ENCODE measurements at regions not wholly inside any gene's neighbourhood (a gene's known extent, or its start where the extent isn't known, plus 50 kb on each side); places are given as distances from the start of the nearest gene placed in this dataset.

DNA sequence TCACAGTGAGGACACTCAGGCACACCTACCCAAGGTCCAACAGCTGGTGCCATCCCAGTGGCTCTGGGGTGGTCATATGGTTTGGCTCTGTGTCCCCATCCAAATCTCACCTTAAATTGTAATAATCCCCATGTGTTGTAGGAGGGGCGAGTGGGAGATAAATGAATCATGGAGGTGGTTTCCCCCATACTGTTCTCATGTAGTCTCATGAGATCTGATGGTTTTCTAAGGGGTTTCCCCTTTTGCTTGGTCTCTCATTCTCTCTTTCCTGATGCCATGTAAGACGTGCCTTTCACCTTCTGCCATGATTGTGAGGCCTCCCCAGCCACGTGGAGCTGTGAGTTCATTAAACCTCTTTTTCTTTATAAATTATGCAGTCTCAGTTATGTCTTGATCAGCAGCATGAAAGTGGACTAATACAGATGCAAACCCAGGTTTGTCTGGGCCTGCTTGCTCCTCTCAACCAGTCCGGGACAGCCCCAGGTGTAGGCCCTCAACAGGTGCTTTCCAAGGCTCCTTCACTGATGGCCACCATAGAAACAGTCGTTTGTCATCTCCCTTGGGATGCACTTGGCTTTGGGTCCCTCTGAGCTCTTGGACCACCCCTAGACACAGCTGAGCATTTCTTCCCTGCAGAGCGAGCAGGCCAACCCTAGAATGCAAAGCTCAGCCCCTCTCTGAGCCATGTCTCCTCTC lies 101.3 kb upstream of the CTBP2 start:
- no peaks in the 10 kb centered on the region for H3K36me3 Mint-ChIP-seq
- H3K36me3 ChIP-seq (ENCODE audit: control insufficient read depth, insufficient read depth, low read length), result no peaks in the 10 kb centered on the region
- no peaks in the 10 kb centered on the region for H3K27me3 ChIP-seq (ENCODE audit: control insufficient read depth, insufficient read depth, low read length)
- H3K4me3 ChIP-seq (ENCODE audit: low read length), result no peak overlapping the region
- TF ChIP-seq, protein P1, sequence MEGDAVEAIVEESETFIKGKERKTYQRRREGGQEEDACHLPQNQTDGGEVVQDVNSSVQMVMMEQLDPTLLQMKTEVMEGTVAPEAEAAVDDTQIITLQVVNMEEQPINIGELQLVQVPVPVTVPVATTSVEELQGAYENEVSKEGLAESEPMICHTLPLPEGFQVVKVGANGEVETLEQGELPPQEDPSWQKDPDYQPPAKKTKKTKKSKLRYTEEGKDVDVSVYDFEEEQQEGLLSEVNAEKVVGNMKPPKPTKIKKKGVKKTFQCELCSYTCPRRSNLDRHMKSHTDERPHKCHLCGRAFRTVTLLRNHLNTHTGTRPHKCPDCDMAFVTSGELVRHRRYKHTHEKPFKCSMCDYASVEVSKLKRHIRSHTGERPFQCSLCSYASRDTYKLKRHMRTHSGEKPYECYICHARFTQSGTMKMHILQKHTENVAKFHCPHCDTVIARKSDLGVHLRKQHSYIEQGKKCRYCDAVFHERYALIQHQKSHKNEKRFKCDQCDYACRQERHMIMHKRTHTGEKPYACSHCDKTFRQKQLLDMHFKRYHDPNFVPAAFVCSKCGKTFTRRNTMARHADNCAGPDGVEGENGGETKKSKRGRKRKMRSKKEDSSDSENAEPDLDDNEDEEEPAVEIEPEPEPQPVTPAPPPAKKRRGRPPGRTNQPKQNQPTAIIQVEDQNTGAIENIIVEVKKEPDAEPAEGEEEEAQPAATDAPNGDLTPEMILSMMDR (IDR thresholded peaks at IDR 0.05), result no peak
- DNase-seq (no peak), ATAC-seq (no peak)
- intact Hi-C loops (cut with micrococcal nuclease), result no loop called here
- H3K9me3 ChIP-seq (ENCODE audit: control insufficient read depth, insufficient read depth, low read length), result no peaks in the 10 kb centered on the region
- peaks cover 17 to 27% of the 10 kb centered on the region in 2 donors for H3K27me3 Mint-ChIP-seq (ENCODE audit: low read depth in 2 of 2)
- H3K27ac ChIP-seq (ENCODE audit: low read length), result no peak overlapping the region
- no peak overlapping the region for H3K27ac Mint-ChIP-seq
- H3K4me1 ChIP-seq (ENCODE audit: control insufficient read depth, insufficient read depth, low read length), result no peaks in the 10 kb centered on the region
- WGBS (ENCODE audit: insufficient coverage), result 68% methylated on average over 6 of the region's 6 CpGs
- no peak overlapping the region for H3K4me3 Mint-ChIP-seq
- no peaks in the 10 kb centered on the region for H3K4me1 Mint-ChIP-seq
- H3K9me3 Mint-ChIP-seq, result no peaks in the 10 kb centered on the region

DNA sequence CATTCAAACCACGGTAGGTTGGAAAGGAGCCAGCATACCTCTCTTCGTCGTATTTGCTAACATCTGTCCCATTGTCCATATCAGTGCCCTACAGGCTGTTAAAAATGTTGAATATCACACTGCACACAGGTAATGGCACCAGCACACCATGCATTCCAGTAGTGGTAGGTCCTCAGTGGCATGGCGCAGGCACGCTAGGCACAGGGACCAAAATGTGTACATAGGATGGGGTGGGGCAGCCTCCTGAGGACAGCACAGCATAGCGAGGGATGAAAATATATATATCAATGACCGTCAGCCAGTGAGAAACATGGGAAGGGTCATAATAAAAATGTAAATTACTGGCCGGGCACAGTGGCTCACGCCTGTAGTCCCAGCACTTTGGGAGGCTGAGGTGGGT lies 99.9 kb upstream of the CTBP2 start:
- Histone ChIP-seq H3K9me3 (ENCODE audit: control insufficient read depth, insufficient read depth, low read length) (no peaks in the 10 kb centered on the region), H3K36me3 (ENCODE audit: control insufficient read depth, insufficient read depth, low read length) (no peaks in the 10 kb centered on the region), H3K27me3 (ENCODE audit: control insufficient read depth, insufficient read depth, low read length) (no peaks in the 10 kb centered on the region), H3K4me3 (ENCODE audit: low read length) (no peak overlapping the region), H3K27ac (ENCODE audit: low read length) (no peak overlapping the region), H3K4me1 (ENCODE audit: control insufficient read depth, insufficient read depth, low read length) (no peaks in the 10 kb centered on the region)
- Mint-ChIP-seq H3K27me3 (ENCODE audit: low read depth in 2 of 2) (peaks cover 17 to 26% of the 10 kb centered on the region in 2 donors), H3K27ac (no peak overlapping the region), H3K4me3 (no peak overlapping the region), H3K4me1 (no peaks in the 10 kb centered on the region), H3K36me3 (no peaks in the 10 kb centered on the region), H3K9me3 (no peaks in the 10 kb centered on the region)
- TF ChIP-seq, protein P1 (IDR thresholded peaks at IDR 0.05), result no peak
- WGBS (ENCODE audit: insufficient coverage), result 92% methylated on average over 9 of the region's 9 CpGs
- DNase-seq (no peak), ATAC-seq (no peak)
- intact Hi-C loops (cut with micrococcal nuclease), result no loop called here

DNA sequence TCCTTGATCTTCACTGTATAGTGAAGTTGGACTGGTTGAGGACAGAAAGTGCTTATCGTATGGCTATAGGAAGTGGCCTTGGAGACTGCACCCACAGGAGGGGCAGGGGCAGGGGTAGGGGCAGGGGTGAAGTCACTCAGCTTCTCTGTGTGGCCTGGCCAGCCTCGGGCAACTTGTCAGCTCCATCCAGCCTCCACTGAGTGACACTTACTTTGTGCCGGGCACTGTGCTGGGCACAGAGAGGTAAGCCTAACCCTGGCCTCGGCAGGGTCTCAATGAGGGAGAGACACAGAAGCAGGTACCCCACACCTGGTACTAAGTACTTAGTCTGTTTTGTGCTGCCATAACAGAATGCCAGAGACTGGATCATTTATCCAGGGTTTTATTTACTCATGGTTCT lies 99.3 kb upstream of the CTBP2 start:
- no peaks in the 10 kb centered on the region for H3K36me3 Mint-ChIP-seq

More for the DNA sequence above, 99.3 kb upstream of the CTBP2 start:
- Mint-ChIP-seq H3K9me3 (no peaks in the 10 kb centered on the region), H3K27ac (no peak overlapping the region), H3K4me1 (no peaks in the 10 kb centered on the region), H3K4me3 (no peak overlapping the region), H3K27me3 (ENCODE audit: low read depth in 2 of 2) (peaks cover 17 to 20% of the 10 kb centered on the region in 2 donors)
- no peaks in the 10 kb centered on the region for H3K4me1 ChIP-seq (ENCODE audit: control insufficient read depth, insufficient read depth, low read length)
- WGBS (ENCODE audit: insufficient coverage), result 95% methylated on average over 4 of the region's 4 CpGs
- no peaks in the 10 kb centered on the region for H3K27me3 ChIP-seq (ENCODE audit: control insufficient read depth, insufficient read depth, low read length)
- intact Hi-C loops (cut with micrococcal nuclease), result no loop called here
- H3K27ac ChIP-seq (ENCODE audit: low read length), result no peak overlapping the region
- ATAC-seq (no peak), DNase-seq (no peak)
- no peaks in the 10 kb centered on the region for H3K9me3 ChIP-seq (ENCODE audit: control insufficient read depth, insufficient read depth, low read length)
- H3K4me3 ChIP-seq (ENCODE audit: low read length), result no peak overlapping the region
- H3K36me3 ChIP-seq (ENCODE audit: control insufficient read depth, insufficient read depth, low read length), result no peaks in the 10 kb centered on the region
- TF ChIP-seq, protein P1 (IDR thresholded peaks at IDR 0.05), result no peak
